GM18498 (cell line): ENCODE measurements at regions not wholly inside any gene's neighbourhood (a gene's known extent, or its start where the extent isn't known, plus 50 kb on each side); places are given as distances from the start of the nearest gene placed in this dataset.

Experiments used
- ATAC-seq: cut with Tn5 transposase; IDR thresholded peaks from one replicate; pipeline ENCODE4 v1.9.1; 2021; ENCODE audit warnings: mild to moderate bottlenecking, moderate library complexity; ENCODE audit not compliant: unreplicated experiment

- ATAC-seq, result no peak
Measured at GRCh38 chr17:77426676-77427386, 286.1 kb downstream of the SEC14L1 start.

- ATAC-seq, result no peak
Measured at GRCh38 chr17:77427391-77427991, 286.7 kb downstream of the SEC14L1 start.

- ATAC-seq, result no peak
Measured at GRCh38 chr17:77428020-77428748, 287.4 kb downstream of the SEC14L1 start.

- no peak for ATAC-seq
Measured at GRCh38 chr17:77428749-77429368, 288.1 kb downstream of the SEC14L1 start.

GRCh38 chr17:77429369-77429968, 288.7 kb downstream of the SEC14L1 start:
- ATAC-seq, result no peak

- ATAC-seq, result no peak
Measured at GRCh38 chr17:77429969-77430752, 289.4 kb downstream of the SEC14L1 start.

GRCh38 chr17:77432034-77432661, 291.4 kb downstream of the SEC14L1 start:
- no peak for ATAC-seq

- no peak for ATAC-seq
Measured at GRCh38 chr17:77432742-77433141, 292.0 kb downstream of the SEC14L1 start.

GRCh38 chr17:77433385-77434135, 292.8 kb downstream of the SEC14L1 start:
- ATAC-seq, result no peak

- ATAC-seq, result no peak
Measured at GRCh38 chr17:77434136-77435114, 293.7 kb downstream of the SEC14L1 start.

GRCh38 chr17:77435272-77436057, 294.7 kb downstream of the SEC14L1 start:
- no peak for ATAC-seq

GRCh38 chr17:77436058-77436442, 295.3 kb downstream of the SEC14L1 start:
- ATAC-seq, result no peak

- ATAC-seq, result no peak
Measured at GRCh38 chr17:77436481-77436880, 295.7 kb downstream of the SEC14L1 start.

- ATAC-seq, result no peak
Measured at GRCh38 chr17:77437017-77437416, 296.2 kb downstream of the SEC14L1 start.

GRCh38 chr17:77437747-77438146, 297.0 kb downstream of the SEC14L1 start:
- no peak for ATAC-seq

GRCh38 chr17:77438241-77439188, 297.7 kb downstream of the SEC14L1 start:
- no peak for ATAC-seq
